ENCODE measurements at regions not wholly inside any gene's neighbourhood (a gene's known extent, or its start where the extent isn't known, plus 50 kb on each side); places are given as distances from the start of the nearest gene placed in this dataset.
"Not testable (repeated sequence)": the region's sequence is repeated elsewhere in the genome, so short reads cannot be mapped to it uniquely, and the experiment has no call there.

- Mint-ChIP-seq H3K9me3 (no peaks in the 10 kb centered on the region), H3K4me1 (no peaks in the 10 kb centered on the region), H3K36me3 (ENCODE audit: low read depth) (no peaks in the 10 kb centered on the region), H3K27me3 (ENCODE audit: low read depth, poor library complexity) (peaks cover 25% of the 10 kb centered on the region), H3K27ac (no peak overlapping the region), H3K4me3 (no peak overlapping the region)
- peak; percentile 4 for DNase-seq
- TF ChIP-seq CTCF (IDR thresholded peaks at IDR 0.05), result no peak
These were observed 273.6 kb downstream of the CCDC74A start for GRCh38 chr2:131801210-131801744.

- Mint-ChIP-seq H3K4me3 (peak overlapping the region; percentile 84), H3K27me3 (ENCODE audit: low read depth, poor library complexity) (peaks cover 25% of the 10 kb centered on the region)
- H3K27ac Mint-ChIP-seq; H3K4me1 Mint-ChIP-seq; H3K9me3 Mint-ChIP-seq; H3K36me3 Mint-ChIP-seq (ENCODE audit: low read depth): not testable (repeated sequence)
- DNase-seq, result peak; percentile 87
- peak; percentile 67 for TF ChIP-seq CTCF (IDR thresholded peaks at IDR 0.05)
These were observed 274.2 kb downstream of the CCDC74A start for GRCh38 chr2:131801745-131802350.

GRCh38 chr2:131802351-131802836 is 274.7 kb downstream of the CCDC74A start:
- peak overlapping the region; percentile 84 for H3K4me3 Mint-ChIP-seq
- H3K4me1 Mint-ChIP-seq; H3K36me3 Mint-ChIP-seq (ENCODE audit: low read depth); H3K27ac Mint-ChIP-seq; H3K9me3 Mint-ChIP-seq: not testable (repeated sequence)
- peaks cover 25% of the 10 kb centered on the region for H3K27me3 Mint-ChIP-seq (ENCODE audit: low read depth, poor library complexity)
- DNase-seq, result peak; percentile 74

- not testable (repeated sequence) for H3K4me3 Mint-ChIP-seq; H3K27ac Mint-ChIP-seq; H3K4me1 Mint-ChIP-seq; DNase-seq; H3K9me3 Mint-ChIP-seq; H3K36me3 Mint-ChIP-seq (ENCODE audit: low read depth)
- H3K27me3 Mint-ChIP-seq (ENCODE audit: low read depth, poor library complexity), result peaks cover 30% of the 10 kb centered on the region
These were observed 275.5 kb downstream of the CCDC74A start for GRCh38 chr2:131803237-131803636.

- not testable (repeated sequence) for H3K27me3 Mint-ChIP-seq (ENCODE audit: low read depth, poor library complexity); DNase-seq; H3K27ac Mint-ChIP-seq; H3K4me1 Mint-ChIP-seq; H3K4me3 Mint-ChIP-seq; H3K36me3 Mint-ChIP-seq (ENCODE audit: low read depth)
- H3K9me3 Mint-ChIP-seq, result peaks cover 21% of the 10 kb centered on the region
These were observed 284.9 kb downstream of the CCDC74A start for GRCh38 chr2:131812605-131813004.

- DNase-seq; H3K4me3 Mint-ChIP-seq; H3K27ac Mint-ChIP-seq; H3K27me3 Mint-ChIP-seq (ENCODE audit: low read depth, poor library complexity); H3K4me1 Mint-ChIP-seq; H3K36me3 Mint-ChIP-seq (ENCODE audit: low read depth): not testable (repeated sequence)
- peaks cover 21% of the 10 kb centered on the region for H3K9me3 Mint-ChIP-seq
These were observed 285.7 kb downstream of the CCDC74A start for GRCh38 chr2:131813378-131813777.

- peaks cover 28% of the 10 kb centered on the region for H3K9me3 Mint-ChIP-seq
- H3K27me3 Mint-ChIP-seq (ENCODE audit: low read depth, poor library complexity); DNase-seq; H3K4me3 Mint-ChIP-seq; H3K27ac Mint-ChIP-seq; H3K36me3 Mint-ChIP-seq (ENCODE audit: low read depth); H3K4me1 Mint-ChIP-seq: not testable (repeated sequence)
These were observed 290.7 kb downstream of the CCDC74A start for GRCh38 chr2:131818267-131818973.

- peaks cover 22% of the 10 kb centered on the region for H3K9me3 Mint-ChIP-seq
- DNase-seq; H3K4me3 Mint-ChIP-seq; H3K4me1 Mint-ChIP-seq; H3K27me3 Mint-ChIP-seq (ENCODE audit: low read depth, poor library complexity); H3K36me3 Mint-ChIP-seq (ENCODE audit: low read depth); H3K27ac Mint-ChIP-seq: not testable (repeated sequence)
These were observed 294.6 kb downstream of the CCDC74A start for GRCh38 chr2:131822237-131822721.

GRCh38 chr2:131823058-131823457 is 295.4 kb downstream of the CCDC74A start:
- not testable (repeated sequence) for H3K4me3 Mint-ChIP-seq; DNase-seq; H3K4me1 Mint-ChIP-seq; H3K27me3 Mint-ChIP-seq (ENCODE audit: low read depth, poor library complexity); H3K36me3 Mint-ChIP-seq (ENCODE audit: low read depth); H3K27ac Mint-ChIP-seq
- H3K9me3 Mint-ChIP-seq, result peaks cover 20% of the 10 kb centered on the region

GRCh38 chr2:131824986-131825385 is 297.3 kb downstream of the CCDC74A start:
- not testable (repeated sequence) for H3K27ac Mint-ChIP-seq; H3K36me3 Mint-ChIP-seq (ENCODE audit: low read depth); H3K27me3 Mint-ChIP-seq (ENCODE audit: low read depth, poor library complexity); H3K4me3 Mint-ChIP-seq; DNase-seq; H3K9me3 Mint-ChIP-seq; H3K4me1 Mint-ChIP-seq
